ENCODE measurements at regions not wholly inside any gene's neighbourhood (a gene's known extent, or its start where the extent isn't known, plus 50 kb on each side); places are given as distances from the start of the nearest gene placed in this dataset.

GRCh38 chr10:83952314-83952713, 187.0 kb upstream of the GHITM start:
- no peak for DNase-seq

- DNase-seq = no peak
Measured at GRCh38 chr10:83953589-83953988, 185.7 kb upstream of the GHITM start.

- DNase-seq = no peak
Measured at GRCh38 chr10:83954193-83954799, 185.0 kb upstream of the GHITM start.

GRCh38 chr10:83955406-83955805, 183.9 kb upstream of the GHITM start:
- DNase-seq = no peak

- no peak for DNase-seq
Measured at GRCh38 chr10:83957168-83957947, 182.0 kb upstream of the GHITM start.

- DNase-seq = no peak
Measured at GRCh38 chr10:83959328-83959727, 180.0 kb upstream of the GHITM start.

- DNase-seq = no peak
Measured at GRCh38 chr10:83960125-83960524, 179.2 kb upstream of the GHITM start.

- peak; percentile 42 for DNase-seq
Measured at GRCh38 chr10:83961620-83962019, 177.7 kb upstream of the GHITM start.

GRCh38 chr10:83963446-83963845, 175.9 kb upstream of the GHITM start:
- DNase-seq = no peak

- no peak for DNase-seq
Measured at GRCh38 chr10:83965473-83965872, 173.8 kb upstream of the GHITM start.

- DNase-seq = no peak
Measured at GRCh38 chr10:83968052-83968451, 171.3 kb upstream of the GHITM start.

GRCh38 chr10:83978681-83979383, 160.5 kb upstream of the GHITM start:
- no peak for DNase-seq

- DNase-seq = peak; percentile 13
Measured at GRCh38 chr10:83982812-83983211, 156.5 kb upstream of the GHITM start.

GRCh38 chr10:83983578-83984255, 155.6 kb upstream of the GHITM start:
- peak; percentile 91 for DNase-seq

- DNase-seq = no peak
Measured at GRCh38 chr10:83984256-83984640, 155.1 kb upstream of the GHITM start.

- DNase-seq = no peak
Measured at GRCh38 chr10:83986800-83987199, 152.5 kb upstream of the GHITM start.

GRCh38 chr10:83987216-83987615, 152.1 kb upstream of the GHITM start:
- DNase-seq = no peak

- no peak for DNase-seq
Measured at GRCh38 chr10:83988435-83988834, 150.9 kb upstream of the GHITM start.

GRCh38 chr10:83990126-83990525, 149.2 kb upstream of the GHITM start:
- no peak for DNase-seq

GRCh38 chr10:83991986-83992753, 147.1 kb upstream of the GHITM start:
- DNase-seq = no peak

GRCh38 chr10:83994325-83994724, 145.0 kb upstream of the GHITM start:
- DNase-seq = no peak

GRCh38 chr10:83995738-83996331, 143.5 kb upstream of the GHITM start:
- DNase-seq = peak; percentile 52
